ENCODE measurements at regions not wholly inside any gene's neighbourhood (a gene's known extent, or its start where the extent isn't known, plus 50 kb on each side); places are given as distances from the start of the nearest gene placed in this dataset.

- Mint-ChIP-seq H3K4me3 (no peak overlapping the region), H3K4me1 (no peaks in the 10 kb centered on the region), H3K36me3 (ENCODE audit: low read depth) (no peaks in the 10 kb centered on the region), H3K27me3 (no peaks in the 10 kb centered on the region), H3K9me3 (ENCODE audit: low read depth) (peaks cover 12% of the 10 kb centered on the region), H3K27ac (no peak overlapping the region)
- intact Hi-C loops (cut with DNase I, micrococcal nuclease) = no loop called here
- DNase-seq (no peak), ATAC-seq (no peak)
- POLR2A ChIA-PET = no interaction called here
- CTCF ChIA-PET = no interaction called here
Measured at GRCh38 chr15:46815240-46815639, 902.1 kb upstream of the SEMA6D start.

- DNase-seq = no peak
- no peak overlapping the region for H3K27ac Mint-ChIP-seq
- CTCF ChIA-PET = no interaction called here
- no peaks in the 10 kb centered on the region for H3K27me3 Mint-ChIP-seq
- POLR2A ChIA-PET = no interaction called here
- intact Hi-C loops (cut with DNase I, micrococcal nuclease) = no loop called here
- no peaks in the 10 kb centered on the region for H3K36me3 Mint-ChIP-seq (ENCODE audit: low read depth)
- no peaks in the 10 kb centered on the region for H3K4me1 Mint-ChIP-seq
- H3K9me3 Mint-ChIP-seq (ENCODE audit: low read depth) = peaks cover 12% of the 10 kb centered on the region
- no peak for ATAC-seq
- H3K4me3 Mint-ChIP-seq = no peak overlapping the region
Measured at GRCh38 chr15:46815765-46816164, 901.5 kb upstream of the SEMA6D start.

GRCh38 chr15:46848704-46849103, 868.6 kb upstream of the SEMA6D start:
- ATAC-seq = no peak
- intact Hi-C loops (cut with DNase I, micrococcal nuclease) = no loop called here
- H3K36me3 Mint-ChIP-seq (ENCODE audit: low read depth) = no peaks in the 10 kb centered on the region

GRCh38 chr15:46853600-46853999, 863.7 kb upstream of the SEMA6D start:
- no peak overlapping the region for H3K27ac Mint-ChIP-seq
- intact Hi-C loops (cut with DNase I, micrococcal nuclease) = no loop called here
- no peaks in the 10 kb centered on the region for H3K27me3 Mint-ChIP-seq
- no peaks in the 10 kb centered on the region for H3K36me3 Mint-ChIP-seq (ENCODE audit: low read depth)
- ChIA-PET CTCF (no interaction called here), POLR2A (no interaction called here)
- peaks cover 6% of the 10 kb centered on the region for H3K9me3 Mint-ChIP-seq (ENCODE audit: low read depth)
- DNase-seq (no peak), ATAC-seq (no peak)
- no peaks in the 10 kb centered on the region for H3K4me1 Mint-ChIP-seq
- H3K4me3 Mint-ChIP-seq = no peak overlapping the region

More at GRCh38 chr15:46848704-46849103, 868.6 kb upstream of the SEMA6D start:
- CTCF ChIA-PET = no interaction called here
- DNase-seq = no peak
- Mint-ChIP-seq H3K27ac (no peak overlapping the region), H3K9me3 (ENCODE audit: low read depth) (peaks cover 8% of the 10 kb centered on the region), H3K4me3 (no peak overlapping the region), H3K27me3 (no peaks in the 10 kb centered on the region), H3K4me1 (no peaks in the 10 kb centered on the region)
- POLR2A ChIA-PET = no interaction called here

- DNase-seq = no peak
- Mint-ChIP-seq H3K27ac (no peak overlapping the region), H3K4me3 (no peak overlapping the region), H3K9me3 (ENCODE audit: low read depth) (peaks cover 6% of the 10 kb centered on the region), H3K27me3 (no peaks in the 10 kb centered on the region), H3K4me1 (no peaks in the 10 kb centered on the region), H3K36me3 (ENCODE audit: low read depth) (no peaks in the 10 kb centered on the region)
- POLR2A ChIA-PET = no interaction called here
- CTCF ChIA-PET = no interaction called here
- intact Hi-C loops (cut with DNase I, micrococcal nuclease) = no loop called here
- ATAC-seq = no peak
Measured at GRCh38 chr15:46854564-46854963, 862.7 kb upstream of the SEMA6D start.

- POLR2A ChIA-PET = no interaction called here
- DNase-seq = no peak
- H3K4me3 Mint-ChIP-seq = no peak overlapping the region
Measured at GRCh38 chr15:46855388-46855787, 861.9 kb upstream of the SEMA6D start.

GRCh38 chr15:46856839-46857502, 860.3 kb upstream of the SEMA6D start:
- Mint-ChIP-seq H3K27ac (no peak overlapping the region), H3K36me3 (ENCODE audit: low read depth) (no peaks in the 10 kb centered on the region), H3K9me3 (ENCODE audit: low read depth) (peaks cover 6% of the 10 kb centered on the region), H3K27me3 (no peaks in the 10 kb centered on the region), H3K4me3 (no peak overlapping the region), H3K4me1 (no peaks in the 10 kb centered on the region)
- ATAC-seq (no peak), DNase-seq (no peak)
- ChIA-PET POLR2A (no interaction called here), CTCF (no interaction called here)
- intact Hi-C loops (cut with DNase I, micrococcal nuclease) = no loop called here

More at GRCh38 chr15:46855388-46855787, 861.9 kb upstream of the SEMA6D start:
- Mint-ChIP-seq H3K4me1 (no peaks in the 10 kb centered on the region), H3K36me3 (ENCODE audit: low read depth) (no peaks in the 10 kb centered on the region), H3K27me3 (no peaks in the 10 kb centered on the region), H3K27ac (no peak overlapping the region), H3K9me3 (ENCODE audit: low read depth) (peaks cover 6% of the 10 kb centered on the region)
- no peak for ATAC-seq
- intact Hi-C loops (cut with DNase I, micrococcal nuclease) = no loop called here
- CTCF ChIA-PET = no interaction called here

GRCh38 chr15:46858150-46858549, 859.2 kb upstream of the SEMA6D start:
- ATAC-seq = no peak
- no peak overlapping the region for H3K27ac Mint-ChIP-seq
- no peaks in the 10 kb centered on the region for H3K36me3 Mint-ChIP-seq (ENCODE audit: low read depth)
- H3K9me3 Mint-ChIP-seq (ENCODE audit: low read depth) = peaks cover 10% of the 10 kb centered on the region
- H3K27me3 Mint-ChIP-seq = no peaks in the 10 kb centered on the region
- intact Hi-C loops (cut with DNase I, micrococcal nuclease) = no loop called here
- no peaks in the 10 kb centered on the region for H3K4me1 Mint-ChIP-seq
- POLR2A ChIA-PET = no interaction called here
- no peak for DNase-seq
- CTCF ChIA-PET = no interaction called here
- no peak overlapping the region for H3K4me3 Mint-ChIP-seq

GRCh38 chr15:46861796-46862195, 855.5 kb upstream of the SEMA6D start:
- ATAC-seq = no peak
- Mint-ChIP-seq H3K4me1 (no peaks in the 10 kb centered on the region), H3K27ac (no peak overlapping the region), H3K36me3 (ENCODE audit: low read depth) (no peaks in the 10 kb centered on the region), H3K9me3 (ENCODE audit: low read depth) (peaks cover 7% of the 10 kb centered on the region), H3K4me3 (no peak overlapping the region), H3K27me3 (no peaks in the 10 kb centered on the region)
- intact Hi-C loops (cut with DNase I, micrococcal nuclease) = no loop called here
- no peak for DNase-seq
- POLR2A ChIA-PET = no interaction called here
- CTCF ChIA-PET = no interaction called here

- DNase-seq (no peak), ATAC-seq (no peak)
- Mint-ChIP-seq H3K27ac (no peak overlapping the region), H3K27me3 (no peaks in the 10 kb centered on the region), H3K4me3 (no peak overlapping the region), H3K36me3 (ENCODE audit: low read depth) (no peaks in the 10 kb centered on the region), H3K9me3 (ENCODE audit: low read depth) (peaks cover 7% of the 10 kb centered on the region), H3K4me1 (no peaks in the 10 kb centered on the region)
- ChIA-PET CTCF (no interaction called here), POLR2A (no interaction called here)
- intact Hi-C loops (cut with DNase I, micrococcal nuclease) = no loop called here
Measured at GRCh38 chr15:46865155-46865554, 852.1 kb upstream of the SEMA6D start.

- ChIA-PET POLR2A (no interaction called here), CTCF (no interaction called here)
- Mint-ChIP-seq H3K36me3 (ENCODE audit: low read depth) (no peaks in the 10 kb centered on the region), H3K4me1 (no peaks in the 10 kb centered on the region), H3K4me3 (no peak overlapping the region), H3K27ac (no peak overlapping the region), H3K9me3 (ENCODE audit: low read depth) (peaks cover 3% of the 10 kb centered on the region), H3K27me3 (no peaks in the 10 kb centered on the region)
- DNase-seq (no peak), ATAC-seq (no peak)
- intact Hi-C loops (cut with DNase I, micrococcal nuclease) = no loop called here
Measured at GRCh38 chr15:46872286-46872980, 844.9 kb upstream of the SEMA6D start.

GRCh38 chr15:46872981-46873330, 844.3 kb upstream of the SEMA6D start:
- Mint-ChIP-seq H3K27ac (no peak overlapping the region), H3K27me3 (no peaks in the 10 kb centered on the region), H3K4me3 (no peak overlapping the region), H3K4me1 (no peaks in the 10 kb centered on the region), H3K36me3 (ENCODE audit: low read depth) (no peaks in the 10 kb centered on the region), H3K9me3 (ENCODE audit: low read depth) (peaks cover 3% of the 10 kb centered on the region)
- DNase-seq (no peak), ATAC-seq (no peak)
- intact Hi-C loops (cut with DNase I, micrococcal nuclease) = no loop called here
- CTCF ChIA-PET = no interaction called here
- POLR2A ChIA-PET = no interaction called here

All from activated CD4-positive, alpha-beta T cell treated with anti-CD3 and anti-CD28 coated beads for 36 hours (primary cell).